ENCODE measurements at regions not wholly inside any gene's neighbourhood (a gene's known extent, or its start where the extent isn't known, plus 50 kb on each side); places are given as distances from the start of the nearest gene placed in this dataset.
"Not testable (repeated sequence)": the region's sequence is repeated elsewhere in the genome, so short reads cannot be mapped to it uniquely, and the experiment has no call there.

DNA sequence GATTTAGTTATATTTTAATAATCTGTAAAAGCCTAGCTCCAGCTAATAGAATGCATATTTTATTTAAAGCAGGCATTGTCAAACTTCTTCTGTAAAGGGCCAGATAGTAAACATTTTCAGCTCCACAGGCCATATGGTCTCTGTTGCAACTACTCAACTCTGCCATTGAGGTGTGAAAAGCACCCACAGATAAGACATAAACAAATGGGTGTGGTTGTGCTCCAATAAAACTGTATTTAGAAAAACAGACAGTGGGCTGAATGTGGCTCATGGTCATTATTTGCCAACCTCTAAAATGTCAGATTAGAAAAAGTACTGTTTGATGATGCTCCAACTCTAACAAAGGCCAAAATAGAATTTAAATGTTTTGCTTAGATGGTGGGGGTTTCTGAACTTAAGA, 519.9 kb downstream of the RNF144A start:
- H3K4me3 ChIP-seq (ENCODE audit: low read length), result no peak overlapping the region
- TF ChIP-seq ZNF274 (IDR thresholded peaks at IDR 0.05; ENCODE audit: low read depth, low read length), result no peak

DNA sequence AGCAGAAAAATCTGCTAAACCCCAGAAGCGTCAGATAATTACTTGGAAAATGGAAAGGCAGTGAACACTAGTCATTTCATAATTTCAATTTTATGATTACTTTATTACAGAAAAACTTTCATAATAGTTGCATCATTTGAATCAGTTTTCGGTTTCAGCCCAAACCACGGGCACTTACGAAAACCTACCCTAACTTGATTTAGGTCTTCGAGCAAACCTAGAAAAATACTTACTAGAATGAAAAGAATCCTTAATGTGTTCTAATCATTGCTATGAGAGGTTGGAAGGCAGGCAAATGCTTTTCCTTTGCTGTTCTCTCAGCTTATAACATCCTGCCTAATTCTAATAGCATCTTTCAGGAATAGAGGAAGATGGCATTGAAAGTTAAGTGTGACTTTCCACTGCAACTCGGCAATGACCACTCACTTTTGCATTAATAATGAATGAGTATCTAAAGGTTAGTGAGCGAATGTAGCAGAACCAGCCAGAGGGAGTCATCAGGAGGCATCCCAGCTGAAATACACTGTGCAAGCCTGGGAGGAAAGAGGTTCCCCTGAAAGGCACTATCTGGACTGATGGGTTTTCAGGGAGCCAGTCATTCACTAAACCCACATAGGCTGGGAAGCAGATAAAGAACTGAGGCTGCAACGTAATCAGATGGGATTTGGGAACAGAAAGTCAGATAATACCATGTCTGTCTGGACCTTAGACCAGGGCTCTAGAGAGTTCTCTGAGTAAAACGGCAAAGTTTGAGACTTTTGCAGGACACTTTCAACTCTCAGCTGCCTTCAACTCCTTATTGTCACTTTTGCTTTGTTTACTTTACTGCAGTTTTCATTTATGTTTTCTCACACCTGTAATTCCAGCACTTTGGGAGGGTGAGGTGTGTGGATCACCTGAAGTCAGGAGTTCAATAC, 520.8 kb downstream of the RNF144A start:
- TF ChIP-seq ZNF274 (IDR thresholded peaks at IDR 0.05; ENCODE audit: low read depth, low read length), result no peak
- H3K4me3 ChIP-seq (ENCODE audit: low read length), result peak overlapping the region; percentile 43; the same call in 1 of the 2 replicates

GRCh38 chr2:7438855-7439254, 521.6 kb downstream of the RNF144A start:
- TF ChIP-seq ZNF274 (IDR thresholded peaks at IDR 0.05; ENCODE audit: low read depth, low read length), result no peak

DNA sequence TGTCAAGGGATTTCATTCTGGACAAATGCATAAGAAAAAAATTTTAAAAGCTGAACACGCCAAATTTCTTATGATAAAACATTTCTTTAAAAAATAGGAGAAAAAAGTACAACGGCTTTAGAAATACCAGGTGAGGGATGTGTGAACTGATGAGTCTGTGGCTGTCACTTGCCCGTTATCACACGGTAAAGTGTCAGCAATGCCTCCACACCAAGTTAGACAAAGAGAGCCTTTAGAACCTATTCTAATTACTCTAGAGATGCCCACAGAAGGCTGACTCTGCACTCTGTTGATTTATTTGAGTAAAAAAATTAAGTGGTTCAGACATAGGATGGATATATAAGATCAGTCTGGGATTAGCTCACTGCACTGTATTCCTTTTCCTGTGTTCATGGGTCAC, 523.8 kb downstream of the RNF144A start:
- no peak overlapping the region for H3K4me3 ChIP-seq (ENCODE audit: low read length)
- no peak for TF ChIP-seq ZNF274 (IDR thresholded peaks at IDR 0.05; ENCODE audit: low read depth, low read length)

More at GRCh38 chr2:7438855-7439254, 521.6 kb downstream of the RNF144A start:
- H3K4me3 ChIP-seq (ENCODE audit: low read length), result no peak overlapping the region

DNA sequence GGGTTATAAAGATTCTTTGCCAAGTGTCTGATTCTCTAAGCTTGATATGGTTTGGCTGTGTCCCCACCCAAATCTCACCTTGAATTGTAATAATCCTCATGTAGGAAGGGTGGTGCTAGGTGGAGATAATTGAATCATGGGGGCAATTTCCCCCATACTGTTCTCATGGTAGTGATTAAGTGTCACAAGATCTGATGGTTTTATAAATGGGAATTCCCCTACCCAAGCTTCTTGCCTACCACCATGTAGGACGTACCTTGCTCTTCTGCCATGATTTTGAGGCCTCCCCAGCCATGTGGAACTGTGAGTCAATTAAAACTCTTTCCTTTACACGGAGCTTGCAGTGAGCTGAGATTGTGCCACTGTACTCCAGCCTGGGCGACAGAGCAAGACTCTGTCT, 524.6 kb downstream of the RNF144A start:
- H3K4me3 ChIP-seq (ENCODE audit: low read length), result not testable (repeated sequence)

- no peak overlapping the region for H3K4me3 ChIP-seq (ENCODE audit: low read length)
- TF ChIP-seq ZNF274 (IDR thresholded peaks at IDR 0.05; ENCODE audit: low read depth, low read length), result no peak
These were observed 527.4 kb downstream of the RNF144A start for GRCh38 chr2:7444626-7445025.

DNA sequence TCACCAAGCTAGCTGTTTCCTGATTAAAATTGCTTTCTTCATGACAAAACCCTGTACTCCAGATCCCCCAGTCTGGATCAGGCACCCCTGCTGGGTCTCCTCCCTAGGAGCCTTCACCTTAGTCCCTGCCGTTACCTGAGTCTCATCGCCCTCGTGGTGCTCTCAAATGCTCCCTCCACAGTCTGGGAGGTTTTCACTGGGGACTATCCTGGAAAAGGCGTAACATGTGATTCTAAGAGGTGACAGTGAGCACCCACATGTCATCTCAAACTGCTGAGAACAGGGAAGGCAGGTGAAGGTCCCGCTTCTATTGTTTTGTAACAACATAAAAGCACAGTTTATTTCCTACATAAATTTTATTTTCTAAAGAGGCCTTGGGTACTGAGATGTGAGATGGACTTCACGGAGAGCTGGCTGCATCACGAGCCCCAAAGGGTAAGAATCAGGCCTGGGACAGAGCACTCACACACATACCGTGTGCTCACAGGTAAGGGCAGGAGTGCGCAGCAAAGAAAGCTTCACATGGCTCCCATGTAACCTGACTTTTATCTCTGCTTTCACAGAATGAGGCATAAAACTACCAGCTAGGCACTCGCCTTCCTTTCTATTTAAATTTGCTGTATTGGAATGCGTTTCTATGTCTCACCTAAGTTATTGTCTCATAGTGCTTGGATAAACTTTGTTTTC, 531.5 kb downstream of the RNF144A start:
- no peak for TF ChIP-seq ZNF274 (IDR thresholded peaks at IDR 0.05; ENCODE audit: low read depth, low read length)
- H3K4me3 ChIP-seq (ENCODE audit: low read length), result no peak overlapping the region

DNA sequence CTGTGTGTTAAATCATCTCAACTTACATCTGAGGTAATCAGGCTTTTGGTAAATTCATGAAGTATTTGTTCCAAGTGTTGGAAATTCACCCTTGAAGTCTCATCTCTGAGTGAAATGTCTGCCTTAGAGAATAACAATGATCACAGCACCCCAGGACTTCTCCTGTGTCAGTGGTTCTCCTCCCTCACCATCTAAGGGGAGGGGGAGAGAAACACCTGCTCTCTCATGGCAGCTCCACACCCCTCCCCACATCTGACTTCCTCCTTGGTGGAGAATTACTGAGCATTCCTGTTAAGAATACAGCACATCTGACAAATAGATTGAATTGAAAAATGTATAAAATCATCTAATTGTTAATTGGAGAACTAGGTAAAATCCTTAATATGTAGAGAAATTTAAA, 532.1 kb downstream of the RNF144A start:
- TF ChIP-seq ZNF274 (IDR thresholded peaks at IDR 0.05; ENCODE audit: low read depth, low read length), result no peak
- no peak overlapping the region for H3K4me3 ChIP-seq (ENCODE audit: low read length)

DNA sequence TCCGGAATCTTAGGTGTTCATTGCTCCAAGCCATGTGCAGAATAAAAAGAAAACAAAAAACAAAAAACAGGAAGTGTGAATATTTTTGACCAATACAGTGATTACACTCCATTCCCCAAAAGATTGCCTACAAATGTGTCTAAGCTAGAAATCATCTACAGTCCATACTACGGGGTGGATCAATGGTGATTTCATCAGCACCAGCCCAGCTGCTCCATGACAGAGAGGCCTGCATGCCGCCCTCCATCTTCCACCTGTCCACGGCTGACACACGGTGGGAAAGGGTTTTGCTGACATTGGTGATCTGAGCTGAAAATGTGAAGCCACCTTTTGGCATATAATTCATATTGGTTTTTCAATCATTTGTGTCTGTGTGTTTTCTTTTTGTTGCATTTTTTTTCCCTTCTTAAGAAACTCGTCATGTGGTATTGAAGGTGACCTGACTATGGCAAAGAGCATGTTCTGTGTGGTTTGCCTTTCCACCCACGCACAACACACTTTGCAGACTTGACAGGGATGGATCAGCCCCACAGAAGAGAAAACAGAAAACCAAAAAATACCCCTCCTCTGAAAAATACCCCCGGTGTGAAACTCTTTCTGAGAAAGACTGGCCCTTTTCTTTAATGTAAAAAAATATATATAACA, 533.1 kb downstream of the RNF144A start:
- no peak for TF ChIP-seq ZNF274 (IDR thresholded peaks at IDR 0.05; ENCODE audit: low read depth, low read length)
- H3K4me3 ChIP-seq (ENCODE audit: low read length), result no peak overlapping the region

GRCh38 chr2:7450833-7451190, 533.6 kb downstream of the RNF144A start:
- no peak overlapping the region for H3K4me3 ChIP-seq (ENCODE audit: low read length)
- no peak for TF ChIP-seq ZNF274 (IDR thresholded peaks at IDR 0.05; ENCODE audit: low read depth, low read length)

GRCh38 chr2:7452110-7452876, 535.1 kb downstream of the RNF144A start:
- H3K4me3 ChIP-seq (ENCODE audit: low read length), result no peak overlapping the region
- no peak for TF ChIP-seq ZNF274 (IDR thresholded peaks at IDR 0.05; ENCODE audit: low read depth, low read length)

GRCh38 chr2:7454592-7454991, 537.4 kb downstream of the RNF144A start:
- no peak overlapping the region for H3K4me3 ChIP-seq (ENCODE audit: low read length)
- no peak for TF ChIP-seq ZNF274 (IDR thresholded peaks at IDR 0.05; ENCODE audit: low read depth, low read length)

- no peak for TF ChIP-seq ZNF274 (IDR thresholded peaks at IDR 0.05; ENCODE audit: low read depth, low read length)
- no peak overlapping the region for H3K4me3 ChIP-seq (ENCODE audit: low read length)
These were observed 539.5 kb downstream of the RNF144A start for GRCh38 chr2:7456762-7457161.

- TF ChIP-seq ZNF274 (IDR thresholded peaks at IDR 0.05; ENCODE audit: low read depth, low read length), result no peak
- no peak overlapping the region for H3K4me3 ChIP-seq (ENCODE audit: low read length)
These were observed 540.9 kb downstream of the RNF144A start for GRCh38 chr2:7458066-7458465.
